ENCODE measurements at regions not wholly inside any gene's neighbourhood (a gene's known extent, or its start where the extent isn't known, plus 50 kb on each side); places are given as distances from the start of the nearest gene placed in this dataset.
"Not testable (repeated sequence)": the region's sequence is repeated elsewhere in the genome, so short reads cannot be mapped to it uniquely, and the experiment has no call there.

GRCh38 chr3:61445924-61446323, 115.4 kb upstream of the PTPRG start:
- no peak for DNase-seq

GRCh38 chr3:61446341-61446740, 115.0 kb upstream of the PTPRG start:
- DNase-seq: no peak

- DNase-seq: no peak
Measured at GRCh38 chr3:61448378-61448777, 113.0 kb upstream of the PTPRG start.

GRCh38 chr3:61449327-61450040, 111.9 kb upstream of the PTPRG start:
- DNase-seq: no peak

GRCh38 chr3:61450866-61451265, 110.5 kb upstream of the PTPRG start:
- no peak for DNase-seq

- DNase-seq: no peak
Measured at GRCh38 chr3:61451841-61452240, 109.5 kb upstream of the PTPRG start.

GRCh38 chr3:61452535-61453090, 108.8 kb upstream of the PTPRG start:
- no peak for DNase-seq

GRCh38 chr3:61454006-61454585, 107.3 kb upstream of the PTPRG start:
- DNase-seq: no peak

- no peak for DNase-seq
Measured at GRCh38 chr3:61454801-61455200, 106.6 kb upstream of the PTPRG start.

GRCh38 chr3:61460636-61461035, 100.7 kb upstream of the PTPRG start:
- no peak for DNase-seq

GRCh38 chr3:61463191-61463590, 98.2 kb upstream of the PTPRG start:
- no peak for DNase-seq

GRCh38 chr3:61464518-61465140, 96.7 kb upstream of the PTPRG start:
- no peak for DNase-seq

- no peak for DNase-seq
Measured at GRCh38 chr3:61466357-61466756, 95.0 kb upstream of the PTPRG start.

- peak; percentile 28 for DNase-seq
Measured at GRCh38 chr3:61483997-61484396, 77.4 kb upstream of the PTPRG start.

- no peak for DNase-seq
Measured at GRCh38 chr3:61493339-61493738, 68.0 kb upstream of the PTPRG start.

GRCh38 chr3:61494309-61494708, 67.1 kb upstream of the PTPRG start:
- DNase-seq: not testable (repeated sequence)

- no peak for DNase-seq
Measured at GRCh38 chr3:61497463-61497862, 63.9 kb upstream of the PTPRG start.

GRCh38 chr3:61505197-61505596, 56.2 kb upstream of the PTPRG start:
- no peak for DNase-seq

- DNase-seq: no peak
Measured at GRCh38 chr3:61507946-61508345, 53.4 kb upstream of the PTPRG start.
